NCI-H2081 (cell line): ENCODE measurements at regions not wholly inside any gene's neighbourhood (a gene's known extent, or its start where the extent isn't known, plus 50 kb on each side); places are given as distances from the start of the nearest gene placed in this dataset.

Experiments used
- DNase-seq, 2 experiments: peaks; one replicate each; lab custom pipeline; 2025; lab: John Stamatoyannopoulos, UW

DNA sequence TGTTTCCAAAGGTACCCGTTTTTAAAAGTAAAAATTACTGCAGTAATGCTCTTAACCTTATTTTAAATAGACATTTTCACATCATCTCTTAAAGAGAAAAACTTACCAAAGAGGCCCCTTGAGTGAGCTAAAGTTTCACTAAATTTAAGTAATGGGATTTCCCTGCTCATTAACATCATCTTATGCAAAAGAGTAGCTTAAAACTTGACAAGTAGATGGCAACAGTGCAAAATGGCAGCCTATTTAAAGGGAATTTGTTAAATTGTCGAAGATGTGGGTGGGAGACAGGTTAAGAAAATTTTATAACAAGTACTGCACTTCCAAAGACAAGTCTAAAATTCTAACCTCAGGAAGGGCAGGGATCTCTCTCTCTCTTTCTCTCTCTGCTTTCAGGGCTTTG, 271.7 kb upstream of the LDB2 start:
- DNase-seq = no peak

- no peak for DNase-seq
Measured at GRCh38 chr4:17169699-17170098, 271.3 kb upstream of the LDB2 start.

- no peak for DNase-seq
Measured at GRCh38 chr4:17168571-17168970, 270.1 kb upstream of the LDB2 start.

DNA sequence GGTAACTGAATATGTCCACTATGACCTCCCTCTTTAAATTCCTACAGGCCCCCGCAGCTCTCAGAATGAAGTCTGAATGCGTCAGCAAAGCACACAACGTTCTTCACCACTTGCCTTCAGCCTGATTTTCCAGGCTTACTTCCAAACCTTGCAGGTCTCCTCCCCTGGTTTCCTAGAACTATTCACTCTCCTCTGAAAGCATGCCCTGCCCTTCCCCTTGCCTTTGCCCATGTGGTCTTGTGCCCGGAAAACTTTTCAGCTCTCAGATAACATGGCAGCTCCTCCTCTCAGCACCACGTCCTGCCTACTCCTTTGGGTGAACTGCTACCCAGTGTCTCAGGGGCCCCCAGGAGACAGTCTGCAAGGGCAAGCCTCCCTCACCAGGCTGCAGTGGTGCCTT, 268.5 kb upstream of the LDB2 start:
- no peak for DNase-seq

- DNase-seq = no peak
Measured at GRCh38 chr4:17165286-17165685, 266.8 kb upstream of the LDB2 start.

DNA sequence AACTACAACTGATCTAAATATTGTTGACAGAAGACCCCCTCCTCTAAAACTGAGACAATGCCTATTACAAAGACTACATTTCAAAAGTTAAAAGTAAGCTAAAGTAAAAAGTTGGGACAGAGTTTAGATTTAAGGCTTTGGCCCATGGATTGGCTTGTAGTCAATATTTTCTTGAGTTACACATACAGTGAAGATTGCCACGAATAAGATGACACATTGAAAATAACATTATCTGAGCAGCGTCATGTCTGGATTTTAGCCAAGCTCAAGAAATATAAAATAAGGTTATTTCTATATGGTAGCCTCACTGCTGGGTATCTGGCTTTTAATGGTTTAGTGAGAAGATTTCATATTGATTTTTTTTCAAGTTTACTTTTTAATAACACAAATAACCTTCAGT, 266.2 kb upstream of the LDB2 start:
- no peak for DNase-seq

- DNase-seq = no peak
Measured at GRCh38 chr4:17163156-17163771, 264.8 kb upstream of the LDB2 start.

DNA sequence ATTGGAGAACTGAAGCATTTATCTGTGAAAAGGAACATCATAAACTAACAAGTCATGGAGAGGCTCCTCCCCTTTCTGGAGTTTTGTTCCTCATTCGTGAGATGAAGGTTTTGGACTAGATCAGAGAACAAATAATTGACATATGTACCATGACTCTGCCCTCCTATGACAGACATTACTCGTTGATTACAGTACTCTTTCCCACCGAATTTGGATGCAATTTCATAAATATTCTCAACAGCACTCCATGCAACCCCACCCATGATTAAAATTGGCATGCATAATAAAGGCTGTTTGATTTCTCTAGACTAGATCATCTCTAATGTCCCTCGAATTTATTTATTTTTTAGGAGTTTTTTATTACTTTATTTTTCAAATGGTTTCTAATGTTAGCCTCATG, 258.9 kb upstream of the LDB2 start:
- DNase-seq = no peak

- no peak for DNase-seq
Measured at GRCh38 chr4:17155486-17155885, 257.0 kb upstream of the LDB2 start.

DNA sequence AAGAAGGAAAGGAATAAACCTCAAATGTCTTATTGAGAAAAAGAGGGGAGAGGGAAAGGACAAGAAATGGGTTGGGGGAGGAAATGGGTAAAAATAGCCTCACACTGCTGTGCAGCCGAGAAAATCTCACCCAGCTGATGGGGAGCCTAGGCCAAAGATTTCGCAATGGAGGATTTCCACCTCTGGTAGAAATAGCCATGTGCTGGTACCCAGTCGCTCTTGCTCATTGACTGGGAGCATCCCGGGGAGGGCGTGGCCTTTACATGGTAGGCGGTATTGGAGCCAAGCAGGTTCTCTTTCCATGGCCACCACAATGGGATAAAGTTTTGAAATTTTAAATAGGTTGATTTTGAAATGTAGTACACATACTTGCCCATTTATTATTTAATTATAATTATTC, 255.1 kb upstream of the LDB2 start:
- DNase-seq = no peak

DNA sequence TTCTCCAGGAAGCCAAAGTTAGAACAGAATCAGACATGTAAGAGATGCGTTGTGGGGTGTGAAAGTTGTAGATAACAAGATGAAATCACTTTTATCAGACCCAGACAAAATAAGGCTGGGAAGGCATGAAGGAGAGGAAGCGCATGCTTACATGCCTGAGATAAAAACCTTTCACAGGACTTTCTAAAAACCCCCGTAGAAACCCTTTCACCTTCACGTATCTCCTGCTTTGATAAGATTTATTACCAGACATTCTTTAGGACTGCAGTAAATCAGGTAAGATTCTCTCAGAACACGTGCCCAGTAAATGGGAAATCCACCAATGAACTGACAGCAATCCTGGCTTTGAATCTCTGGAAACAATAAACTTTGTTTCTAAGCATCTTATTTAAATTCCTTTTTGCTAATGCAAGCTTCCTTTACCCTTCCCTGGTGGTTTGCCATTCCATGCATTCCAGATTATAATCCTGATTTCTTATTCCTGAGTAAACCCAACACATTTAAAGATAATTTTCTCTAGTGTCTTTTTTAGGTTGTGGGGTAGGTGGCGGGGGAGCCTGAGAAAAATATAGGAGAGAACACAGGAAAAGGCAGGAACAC, 254.6 kb upstream of the LDB2 start:
- no peak for DNase-seq

- no peak for DNase-seq
Measured at GRCh38 chr4:17142232-17142711, 243.8 kb upstream of the LDB2 start.

- DNase-seq = no peak
Measured at GRCh38 chr4:17138847-17139246, 240.4 kb upstream of the LDB2 start.

GRCh38 chr4:17134565-17134964, 236.1 kb upstream of the LDB2 start:
- no peak for DNase-seq

DNA sequence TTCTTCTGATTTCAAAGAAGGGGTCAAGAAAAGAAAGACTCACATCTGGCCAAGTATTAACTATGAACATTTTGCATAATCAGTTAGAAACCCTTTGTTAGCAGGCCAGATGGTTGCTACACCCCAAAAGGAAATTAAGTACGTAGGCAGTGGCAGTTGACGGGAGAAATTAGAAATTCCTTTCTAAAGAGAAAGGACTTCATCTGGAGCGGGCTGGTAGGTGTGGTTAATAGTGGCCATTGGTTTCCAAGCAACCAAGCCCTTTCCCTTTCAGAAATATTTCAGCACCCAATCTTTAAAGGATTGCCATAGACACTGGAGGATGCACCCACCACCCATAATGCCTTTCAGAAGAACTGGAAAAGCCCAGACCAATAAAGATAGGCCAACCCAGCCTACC, 235.7 kb upstream of the LDB2 start:
- no peak for DNase-seq

DNA sequence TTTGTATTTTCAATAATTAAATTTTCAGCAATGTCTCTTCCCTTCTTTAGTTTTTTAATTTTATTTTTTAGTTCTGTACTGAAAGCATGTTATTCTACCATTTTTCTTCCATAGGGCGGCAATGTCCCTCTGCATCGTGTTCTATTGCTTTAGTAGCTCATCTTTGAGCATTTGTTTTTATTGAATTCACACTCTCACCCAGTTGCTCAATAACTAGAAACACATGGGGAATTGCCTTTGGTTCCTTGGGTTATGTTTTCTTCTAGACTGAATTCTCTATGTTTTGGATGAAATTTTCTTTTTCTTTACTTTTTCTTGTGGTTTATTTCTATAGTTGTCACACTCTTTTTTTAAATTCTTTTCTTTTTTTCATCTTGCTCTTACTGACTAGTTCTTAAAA, 233.8 kb upstream of the LDB2 start:
- DNase-seq = no peak

GRCh38 chr4:17128268-17128667, 229.8 kb upstream of the LDB2 start:
- no peak for DNase-seq

DNA sequence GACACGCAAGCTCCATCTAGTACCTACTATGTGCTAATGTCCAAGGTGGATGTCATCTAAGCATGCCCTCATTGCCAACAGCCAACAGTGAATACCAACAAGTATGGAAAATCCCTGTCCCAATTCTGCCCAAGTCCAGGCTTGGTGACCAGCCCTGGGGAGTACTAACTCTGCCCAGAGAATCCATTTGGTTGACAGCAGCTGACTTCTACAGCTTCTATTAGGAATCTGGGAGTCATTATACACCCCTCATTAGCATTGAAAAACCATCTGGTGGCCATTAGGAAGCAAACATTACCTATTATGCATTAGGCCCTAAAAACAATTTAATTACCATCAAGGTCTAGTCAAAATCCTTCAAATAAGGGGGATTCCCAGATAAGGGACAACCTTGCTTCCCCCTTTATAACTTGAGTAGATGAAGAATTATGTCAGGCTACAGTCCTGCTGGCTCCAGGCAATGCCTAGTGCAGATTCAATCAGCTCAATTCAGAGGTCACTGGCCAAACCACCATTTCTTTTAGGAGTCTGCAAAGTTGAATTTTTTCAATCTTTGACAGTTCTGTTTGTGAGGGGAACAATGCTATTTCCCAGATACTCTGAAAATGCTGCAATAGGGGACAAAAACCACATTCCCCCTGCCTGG, 228.0 kb upstream of the LDB2 start:
- no peak for DNase-seq

DNA sequence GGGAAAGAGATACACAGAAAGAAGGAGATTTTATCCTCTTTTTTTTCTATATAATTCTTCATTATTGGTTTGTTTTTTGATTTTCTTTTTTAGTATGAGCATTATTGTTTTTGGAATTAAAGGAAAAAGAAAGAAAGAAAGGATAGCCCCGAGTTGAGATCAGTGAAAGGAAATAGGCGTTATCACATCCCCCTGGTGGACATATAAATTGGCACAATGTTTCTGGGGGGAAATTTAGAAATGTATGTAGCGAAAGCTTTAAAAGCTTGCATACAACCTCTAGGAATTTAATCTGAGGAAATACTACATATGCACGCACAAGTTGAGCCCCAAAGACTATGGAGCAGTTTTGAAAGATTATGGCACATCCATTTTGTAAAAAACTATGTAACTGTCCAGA, 226.3 kb upstream of the LDB2 start:
- DNase-seq = no peak

GRCh38 chr4:17120761-17121160, 222.3 kb upstream of the LDB2 start:
- no peak for DNase-seq

DNA sequence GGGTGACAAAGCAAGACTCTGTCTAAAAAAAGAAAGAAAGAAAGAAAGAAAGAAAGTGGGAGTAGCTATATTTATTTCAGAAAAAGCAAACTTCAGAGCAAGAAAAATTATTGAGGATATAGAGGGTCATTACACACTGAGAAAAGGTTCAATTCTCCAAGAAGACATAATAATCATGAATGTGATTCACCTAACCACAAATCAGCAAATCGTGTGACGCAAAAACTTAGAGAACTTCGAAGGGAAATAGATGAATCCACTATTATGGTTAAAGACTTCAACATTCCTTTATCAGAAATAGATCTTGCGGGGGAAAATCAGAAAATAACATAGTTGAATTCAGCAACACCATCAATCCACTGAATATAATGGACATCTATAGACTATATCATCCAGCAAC, 219.3 kb upstream of the LDB2 start:
- no peak for DNase-seq

DNA sequence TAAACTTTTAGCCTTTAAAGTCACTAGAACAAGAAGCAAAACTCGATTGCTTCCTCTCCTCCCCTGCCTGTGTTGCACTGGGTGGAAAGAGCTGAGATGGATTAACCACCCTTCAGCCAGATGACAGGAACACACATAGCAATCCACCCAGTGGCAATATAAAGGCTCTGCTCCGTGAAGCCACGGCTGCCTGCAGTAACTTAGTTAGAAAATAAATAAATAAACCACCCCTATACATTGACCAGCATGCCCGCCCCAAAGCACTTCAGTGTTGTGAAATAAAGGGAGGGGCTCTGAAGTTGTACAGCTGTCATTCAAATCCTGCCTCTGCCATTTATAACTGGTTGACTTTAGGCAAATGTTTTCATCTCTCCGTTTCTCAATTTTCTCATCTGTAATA, 217.1 kb upstream of the LDB2 start:
- DNase-seq = no peak

DNA sequence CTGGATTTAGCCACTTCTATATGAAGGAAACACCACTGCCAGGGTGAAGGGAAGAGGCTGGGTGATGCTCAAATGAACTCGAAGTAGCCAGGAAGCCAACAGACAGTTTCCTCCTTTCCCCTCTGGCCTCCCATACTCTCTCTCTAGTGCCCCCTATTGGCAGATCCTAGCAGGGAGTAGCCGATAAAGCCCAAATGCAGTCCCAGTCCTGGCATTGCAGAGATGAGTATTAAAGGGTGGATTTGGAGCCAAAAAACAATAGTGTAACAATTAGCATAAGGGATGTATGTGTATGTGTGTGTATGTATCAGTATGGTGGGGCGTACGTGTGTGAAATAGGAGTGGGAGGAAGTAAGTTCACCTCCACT, 213.8 kb upstream of the LDB2 start:
- DNase-seq = no peak

DNA sequence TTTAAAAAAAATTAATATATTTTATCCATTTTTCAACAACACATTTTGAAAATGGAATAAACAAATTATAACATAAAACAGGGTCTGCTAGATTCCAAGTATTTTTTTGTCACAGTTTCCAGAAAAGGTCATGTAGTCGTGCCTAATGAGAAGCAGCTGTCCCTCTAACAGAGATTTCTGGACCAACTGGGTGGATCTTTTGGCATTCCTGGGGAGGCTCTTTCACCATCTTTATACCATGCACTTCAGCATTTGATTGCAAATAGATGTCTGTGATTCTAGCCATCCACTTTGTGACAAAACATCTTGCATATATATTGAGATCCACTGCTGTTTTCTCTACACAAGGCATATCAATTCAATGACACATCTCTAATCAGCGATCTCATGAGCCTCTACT, 210.7 kb upstream of the LDB2 start:
- no peak for DNase-seq
